HG02763 (cell line): ENCODE measurements at regions not wholly inside any gene's neighbourhood (a gene's known extent, or its start where the extent isn't known, plus 50 kb on each side); places are given as distances from the start of the nearest gene placed in this dataset.

Source experiments
- ATAC-seq: cut with Tn5 transposase; IDR thresholded peaks from one replicate; pipeline ENCODE4 v1.9.1; 2021; ENCODE audit warnings: mild to moderate bottlenecking, moderate library complexity; ENCODE audit not compliant: unreplicated experiment

DNA sequence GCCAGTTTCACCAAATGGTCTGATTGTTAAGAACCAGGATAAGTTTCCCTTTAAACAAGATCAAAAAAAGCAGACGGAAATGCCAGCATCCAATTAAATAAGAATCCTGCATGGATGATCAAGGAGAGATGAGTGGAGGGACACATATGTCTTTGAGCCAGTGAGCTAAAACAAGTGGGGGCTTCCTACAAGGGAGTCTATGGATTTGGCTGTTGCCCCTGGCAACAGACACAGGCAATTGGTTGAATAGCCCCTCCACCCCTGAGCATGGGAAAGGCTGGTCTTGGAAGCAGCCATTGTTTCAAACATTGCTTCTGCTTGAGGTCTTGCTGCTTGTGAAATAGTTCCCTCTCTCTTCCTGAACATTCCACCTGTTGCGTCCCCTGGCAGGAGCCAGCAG, 374.7 kb upstream of the ERCC4 start:
- ATAC-seq: no peak

DNA sequence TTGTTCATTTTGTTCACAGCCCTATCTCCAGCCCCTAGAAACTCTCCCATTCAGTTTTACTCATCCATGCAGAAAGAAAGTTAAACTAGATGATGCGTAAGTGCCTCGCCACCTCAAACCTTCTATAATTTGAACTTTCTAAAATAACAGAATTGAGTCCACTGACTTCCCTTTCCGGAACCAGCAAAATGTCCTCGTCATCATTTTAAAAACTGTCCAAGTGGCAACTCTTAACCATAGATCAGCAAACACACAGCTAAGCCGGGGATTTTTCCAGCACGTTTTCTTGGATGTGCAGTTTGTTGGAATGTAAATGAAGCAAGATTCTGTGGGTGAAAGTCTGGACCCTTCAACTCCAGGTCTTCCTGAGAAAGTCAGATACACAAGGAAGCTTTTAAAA, 369.7 kb upstream of the ERCC4 start:
- no peak for ATAC-seq

GRCh38 chr16:13552062-13552959, 367.6 kb upstream of the ERCC4 start:
- ATAC-seq: no peak

GRCh38 chr16:13552960-13553257, 367.0 kb upstream of the ERCC4 start:
- no peak for ATAC-seq

DNA sequence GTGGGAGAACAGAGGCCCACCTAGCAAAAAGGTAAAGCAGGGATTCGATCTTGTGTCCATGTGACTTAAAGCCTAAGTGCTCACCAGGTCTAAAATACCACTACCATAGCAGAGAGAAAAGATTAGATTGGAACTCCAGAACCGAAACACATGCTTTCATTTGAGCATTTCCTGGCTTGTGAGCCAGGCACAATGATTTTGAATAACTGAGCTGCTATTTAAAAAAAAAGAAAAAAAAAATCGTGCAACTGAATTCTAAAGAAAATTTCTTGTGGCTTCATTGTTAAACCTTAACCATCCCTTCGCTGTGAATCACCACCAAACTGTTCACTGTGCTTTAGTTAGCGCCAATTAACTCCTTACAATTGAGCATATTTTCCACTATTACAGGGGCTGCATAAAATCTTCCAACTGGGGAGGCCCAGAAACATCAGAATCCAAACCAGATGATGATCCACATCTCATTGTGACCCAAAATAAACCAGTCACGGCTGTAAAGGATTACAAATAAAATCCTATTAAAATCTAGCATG, 366.4 kb upstream of the ERCC4 start:
- ATAC-seq: no peak

DNA sequence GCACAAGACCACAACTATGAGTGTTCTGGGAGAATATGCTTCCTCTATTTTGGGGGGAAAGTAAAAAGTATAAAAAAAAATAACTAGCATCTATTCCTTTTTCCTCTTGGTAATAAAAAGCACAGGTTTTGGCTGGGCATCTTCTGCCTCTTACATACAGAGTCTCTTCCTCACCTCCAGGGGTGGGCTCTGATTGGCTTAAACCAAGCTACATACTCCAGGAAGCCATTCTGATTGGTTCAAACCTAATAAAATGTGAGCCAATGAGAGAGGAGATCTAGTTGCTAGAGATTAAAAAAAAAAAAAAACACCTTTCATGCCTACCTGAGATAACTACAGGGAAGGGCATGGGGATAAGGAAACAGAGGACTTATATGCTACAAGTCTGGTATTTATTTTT, 365.9 kb upstream of the ERCC4 start:
- ATAC-seq: no peak

GRCh38 chr16:13554643-13555042, 365.3 kb upstream of the ERCC4 start:
- no peak for ATAC-seq

GRCh38 chr16:13557418-13557817, 362.5 kb upstream of the ERCC4 start:
- no peak for ATAC-seq

GRCh38 chr16:13558752-13559151, 361.2 kb upstream of the ERCC4 start:
- no peak for ATAC-seq

DNA sequence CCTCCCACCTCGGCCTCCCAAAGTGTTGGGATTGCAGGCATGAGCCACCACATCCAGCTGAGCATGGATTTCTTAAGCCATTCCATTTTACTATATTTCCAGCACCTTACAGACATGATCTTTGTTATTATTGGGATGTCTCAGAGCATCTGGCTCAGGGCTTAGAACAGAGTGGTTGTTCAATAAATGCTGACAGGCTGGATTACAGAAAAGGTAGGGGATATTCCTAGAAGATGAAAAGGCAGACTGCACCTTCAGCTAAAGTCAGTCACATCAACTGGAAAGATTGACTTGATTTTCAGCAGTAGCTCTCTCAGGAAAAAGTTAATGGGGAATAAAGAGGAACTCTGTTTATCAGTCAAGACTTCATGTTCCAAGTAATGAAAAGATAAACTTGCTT, 360.3 kb upstream of the ERCC4 start:
- no peak for ATAC-seq

DNA sequence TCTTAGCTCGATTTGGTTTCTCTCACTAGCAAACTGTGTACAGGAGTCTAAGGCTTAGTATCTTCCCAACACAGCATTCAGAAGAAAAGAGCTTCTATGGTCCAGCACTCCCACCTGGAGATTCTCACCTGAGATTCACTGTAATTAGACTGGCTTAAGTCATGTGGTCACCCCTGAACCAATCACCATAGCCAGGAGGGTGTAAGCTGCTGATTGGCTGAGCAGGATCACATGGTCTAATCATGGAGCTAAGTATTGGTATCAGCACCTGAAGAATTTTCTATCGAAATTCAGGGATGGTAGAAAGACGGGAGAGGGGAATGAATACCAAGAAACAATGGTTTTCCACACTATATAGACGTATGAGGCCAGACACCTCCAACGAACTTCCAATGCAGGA, 359.8 kb upstream of the ERCC4 start:
- ATAC-seq: no peak

DNA sequence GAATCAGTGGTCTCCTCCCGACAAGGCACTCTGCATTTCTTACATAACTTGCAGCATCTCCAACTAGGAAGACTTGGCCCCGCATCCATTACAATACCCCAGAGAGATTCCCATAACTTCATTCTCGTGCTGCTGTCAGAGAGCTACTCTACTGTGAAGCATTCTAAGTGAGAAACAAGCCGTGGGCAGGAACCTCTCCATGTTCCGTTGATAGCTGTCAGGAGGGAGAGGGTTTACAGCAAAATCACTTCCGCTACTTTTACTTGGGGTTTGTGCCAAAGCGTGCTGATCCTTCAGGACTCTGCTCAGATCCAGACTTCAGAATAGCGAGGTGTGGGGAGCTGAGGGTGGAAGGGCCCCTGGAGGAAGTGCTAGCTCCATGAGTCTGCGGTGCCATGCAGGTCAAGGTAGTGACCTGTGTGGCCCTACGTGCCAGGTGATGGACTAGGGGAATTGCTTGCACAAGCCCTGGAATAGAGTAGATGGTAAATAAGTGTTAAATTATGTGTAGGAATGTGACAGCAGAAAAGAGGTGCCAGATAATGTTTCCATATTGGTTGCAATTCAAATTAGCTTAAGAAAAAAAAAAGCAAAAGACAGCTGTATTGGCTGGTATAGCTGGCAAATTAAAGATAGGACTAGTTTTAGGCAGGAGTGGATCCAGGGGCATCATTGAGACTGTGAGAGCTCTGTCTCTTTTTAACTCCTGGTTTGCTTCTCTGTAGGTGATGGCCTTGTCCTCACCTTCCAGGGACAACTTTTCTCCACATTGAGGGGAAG, 358.5 kb upstream of the ERCC4 start:
- no peak for ATAC-seq

- no peak for ATAC-seq
Observed at GRCh38 chr16:13568803-13569202, 351.2 kb upstream of the ERCC4 start.

- no peak for ATAC-seq
Observed at GRCh38 chr16:13569986-13570385, 350.0 kb upstream of the ERCC4 start.

- no peak for ATAC-seq
Observed at GRCh38 chr16:13571036-13571435, 348.9 kb upstream of the ERCC4 start.

- ATAC-seq: no peak
Observed at GRCh38 chr16:13573903-13574302, 346.1 kb upstream of the ERCC4 start.

- ATAC-seq: no peak
Observed at GRCh38 chr16:13586051-13586450, 333.9 kb upstream of the ERCC4 start.

DNA sequence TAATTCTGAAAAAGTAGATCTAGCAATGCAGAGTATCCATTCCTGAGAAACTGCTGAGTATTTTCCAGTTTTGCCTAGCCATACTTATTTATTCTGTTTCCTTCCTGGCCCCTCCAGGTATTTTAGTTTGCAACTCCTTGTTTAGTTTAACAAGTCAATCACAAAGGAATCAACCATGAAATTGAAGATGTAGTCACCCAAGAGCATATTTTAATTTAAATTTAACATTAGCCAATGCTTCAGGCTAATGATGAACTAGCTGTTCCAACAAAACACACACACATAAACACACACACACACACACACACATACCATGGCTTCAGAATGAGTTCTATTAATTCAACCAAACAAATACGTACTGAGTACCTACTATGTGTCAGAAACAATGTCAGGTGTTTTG, 332.8 kb upstream of the ERCC4 start:
- no peak for ATAC-seq

DNA sequence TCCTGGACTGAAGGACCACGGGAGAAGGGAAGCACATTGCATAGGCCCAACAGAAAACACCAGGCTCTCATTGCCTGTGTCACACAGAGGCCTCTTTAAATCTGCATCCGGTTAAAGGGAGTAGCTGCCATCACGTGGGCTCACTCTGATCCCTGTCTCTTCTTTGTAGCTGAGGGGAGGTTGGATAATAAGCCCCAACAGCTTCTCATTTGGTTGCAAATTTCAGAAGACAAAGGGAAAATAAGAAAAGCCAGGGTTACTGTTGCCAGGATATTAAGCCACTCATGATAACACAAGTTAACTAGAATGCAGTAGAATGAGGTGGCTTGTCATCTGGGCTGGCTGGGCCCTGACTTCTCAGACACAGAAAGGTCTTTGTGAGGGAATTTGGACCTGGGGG, 325.1 kb upstream of the ERCC4 start:
- ATAC-seq: no peak

DNA sequence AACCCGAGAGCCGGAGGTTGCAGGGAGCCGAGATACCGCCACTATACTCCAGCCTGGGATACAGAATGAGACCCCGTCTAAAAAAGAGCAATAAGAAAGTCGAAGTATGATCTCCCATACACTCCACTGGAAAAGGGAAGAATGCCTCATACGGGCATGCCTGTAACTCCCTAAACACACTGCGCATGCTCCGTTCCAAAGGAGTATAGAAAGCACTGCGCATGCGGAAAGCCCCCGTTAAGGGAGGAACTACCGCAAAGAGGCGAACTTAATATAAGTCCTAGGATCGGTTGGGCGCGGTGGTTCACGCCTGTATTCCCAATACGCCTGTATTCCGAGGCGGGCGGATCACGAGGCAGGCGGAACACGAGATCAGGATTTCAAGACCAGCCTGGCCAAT, 313.1 kb upstream of the ERCC4 start:
- ATAC-seq: no peak

- ATAC-seq: no peak
Observed at GRCh38 chr16:13607289-13607688, 312.7 kb upstream of the ERCC4 start.

DNA sequence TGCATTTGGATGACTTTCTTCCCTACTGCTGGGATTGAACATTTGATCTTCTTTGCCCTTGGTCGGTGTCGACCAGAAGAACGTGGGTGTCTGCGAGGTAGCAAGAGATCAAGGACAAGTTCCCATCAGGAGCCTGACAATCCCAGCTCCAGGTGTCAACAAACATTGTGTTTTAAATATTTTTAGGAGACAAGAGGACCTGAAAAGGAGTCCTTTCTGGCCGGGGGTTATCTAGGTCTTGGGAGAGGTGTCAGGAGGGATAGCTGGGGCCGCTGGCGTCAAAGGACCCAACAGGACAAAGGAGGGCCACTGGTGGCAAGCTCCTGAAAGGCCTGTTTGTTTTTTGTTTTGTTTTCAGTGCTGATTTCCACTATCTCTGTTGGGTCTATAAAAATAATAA, 308.4 kb upstream of the ERCC4 start:
- no peak for ATAC-seq
